ENCODE measurements at regions not wholly inside any gene's neighbourhood (a gene's known extent, or its start where the extent isn't known, plus 50 kb on each side); places are given as distances from the start of the nearest gene placed in this dataset.

DNA sequence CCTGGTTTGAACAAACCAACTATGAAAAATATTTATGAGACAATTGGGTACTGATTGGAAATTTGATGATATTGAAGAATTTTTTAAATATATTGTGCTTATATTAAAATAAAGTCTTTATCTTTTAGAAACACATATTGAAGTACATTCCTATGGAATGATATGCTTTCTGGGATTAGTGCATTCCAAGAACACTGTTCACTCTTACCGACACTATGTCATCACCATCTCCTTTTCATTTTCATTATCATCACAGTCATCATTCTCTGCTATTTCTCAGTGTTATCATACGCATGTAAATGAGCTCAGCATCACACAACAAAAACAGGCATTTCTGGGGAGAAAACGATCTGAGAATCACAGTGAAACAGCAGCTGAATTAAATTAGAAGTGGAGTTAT is 513.3 kb upstream of the CCDC196 start:
- no peak for TF ChIP-seq EP300 (IDR thresholded peaks at IDR 0.05)
- TF ChIP-seq POLR2A (IDR thresholded peaks at IDR 0.05) = no peak
